Right lobe of liver (tissue), 6 donors: ENCODE measurements at regions not wholly inside any gene's neighbourhood (a gene's known extent, or its start where the extent isn't known, plus 50 kb on each side); places are given as distances from the start of the nearest gene placed in this dataset.

Experiments used
- ATAC-seq, 4 donors: fragments of 200-7000 bp; cut with Tn5 transposase; one replicate each; pipeline ENCODE4 v1.9.1; 2020; ENCODE audit warnings: mild to moderate bottlenecking in 4 of 4, moderate library complexity in 4 of 4
- DNase-seq, 3 donors: peaks; one replicate each; pipeline ENCODE4 v3.0.0-alpha.2; 2020
- H3K27ac ChIP-seq, 3 donors: fragments of 200-600 bp; one replicate each; pipeline ENCODE4 v1.8.0; 2022
- H3K27me3 ChIP-seq, 2 donors: fragments of 200-600 bp; one replicate each; pipeline ENCODE4 v1.8.0; 2022
- H3K36me3 ChIP-seq, 4 donors: fragments of 200-600 bp; sonication (generic) in 1 of 4; one replicate each; pipeline versions ENCODE4 v1.5.1 to v1.8.0; 2017 to 2022; ENCODE audit warnings: control low read depth in 1 of 4
- H3K4me1 ChIP-seq, 4 donors: fragments of 200-600 bp; sonication (generic) in 1 of 4; one replicate each; pipeline versions ENCODE4 v1.5.1 to v1.8.0; 2017 to 2022; ENCODE audit warnings: control low read depth in 1 of 4
- H3K4me3 ChIP-seq, 3 donors: fragments of 200-600 bp; one replicate each; pipeline ENCODE4 v1.8.0; 2022
- H3K9me3 ChIP-seq, 4 donors: fragments of 200-600 bp; sonication (generic) in 1 of 4; one replicate each; pipeline versions ENCODE4 v1.5.1 to v1.8.0; 2017 to 2022; ENCODE audit warnings: control low read depth in 1 of 4
- POLR2A ChIP-seq: fragments of 450-650 bp; IDR thresholded peaks from one replicate; pipeline ENCODE4 v1.6.1; 2017; ENCODE audit warnings: antibody characterized with exemption, mild to moderate bottlenecking
- WGBS: methylation state at CpG from one replicate; pipeline ENCODE4 v1.1.6; 2018; ENCODE audit warnings: low coverage, low lambda C conversion rate; ENCODE audit not compliant: insufficient coverage; ENCODE audit errors: missing lambda C conversion rate; 5-methylcytosine and 5-hydroxymethylcytosine counted together
- intact Hi-C, 2 donors: fragments of 100-400 bp; cut with DNase I; formaldehyde crosslinking; loops; one replicate each; pipeline versions ENCODE4 v1.11.2 to v1.14.1; 2022
- TF ChIP-seq, protein P1 (sequence below), 4 donors: fragments of 200-600 bp in 3 of 4; fragments of 450-650 bp in 1 of 4; IDR thresholded peaks; one replicate each; pipeline versions ENCODE4 v1.5.1 to v1.8.0; 2016 to 2022; ENCODE audit warnings: antibody characterized with exemption in 4 of 4, mild to moderate bottlenecking in 2 of 4
- donor health status: DM: no; HTN: yes; CAD: no.
- donor health status: DM: no; HTN: no; CAD: no.
- donor health status: DM: no; HTN: no; CAD: no.
- donor health status: DM: no; HTN: yes; CAD: no.
- donor health status: DM: no; HTN: yes; CAD: no.

DNA sequence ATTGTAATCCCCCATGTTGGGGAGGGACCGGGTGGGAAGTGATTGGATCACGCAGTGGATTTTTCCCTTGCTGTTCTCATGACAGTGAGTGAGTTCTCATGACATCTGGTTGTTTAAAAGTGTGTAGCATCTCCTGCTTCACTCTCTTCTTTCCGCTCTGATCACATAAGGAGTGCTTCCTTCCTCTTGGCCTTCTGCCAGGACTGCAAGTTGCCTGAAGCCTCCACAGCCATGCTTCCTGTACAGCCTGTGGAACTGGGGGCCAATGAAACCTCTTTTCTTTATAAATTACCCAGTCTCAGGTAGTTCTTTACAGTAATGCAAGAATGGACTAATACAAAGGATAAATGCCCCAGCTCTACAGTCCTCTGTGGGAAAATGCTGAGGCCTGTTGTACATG, 437.5 kb upstream of the NXPH2 start:
- Histone ChIP-seq H3K4me3 (no peak overlapping the region), H3K27me3 (no peaks in the 10 kb centered on the region), H3K36me3 (no peaks in the 10 kb centered on the region), H3K9me3 (no peaks in the 10 kb centered on the region), H3K4me1 (no peaks in the 10 kb centered on the region), H3K27ac (no peak overlapping the region)
- ATAC-seq: no peak
- TF ChIP-seq, protein P1, sequence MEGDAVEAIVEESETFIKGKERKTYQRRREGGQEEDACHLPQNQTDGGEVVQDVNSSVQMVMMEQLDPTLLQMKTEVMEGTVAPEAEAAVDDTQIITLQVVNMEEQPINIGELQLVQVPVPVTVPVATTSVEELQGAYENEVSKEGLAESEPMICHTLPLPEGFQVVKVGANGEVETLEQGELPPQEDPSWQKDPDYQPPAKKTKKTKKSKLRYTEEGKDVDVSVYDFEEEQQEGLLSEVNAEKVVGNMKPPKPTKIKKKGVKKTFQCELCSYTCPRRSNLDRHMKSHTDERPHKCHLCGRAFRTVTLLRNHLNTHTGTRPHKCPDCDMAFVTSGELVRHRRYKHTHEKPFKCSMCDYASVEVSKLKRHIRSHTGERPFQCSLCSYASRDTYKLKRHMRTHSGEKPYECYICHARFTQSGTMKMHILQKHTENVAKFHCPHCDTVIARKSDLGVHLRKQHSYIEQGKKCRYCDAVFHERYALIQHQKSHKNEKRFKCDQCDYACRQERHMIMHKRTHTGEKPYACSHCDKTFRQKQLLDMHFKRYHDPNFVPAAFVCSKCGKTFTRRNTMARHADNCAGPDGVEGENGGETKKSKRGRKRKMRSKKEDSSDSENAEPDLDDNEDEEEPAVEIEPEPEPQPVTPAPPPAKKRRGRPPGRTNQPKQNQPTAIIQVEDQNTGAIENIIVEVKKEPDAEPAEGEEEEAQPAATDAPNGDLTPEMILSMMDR (IDR thresholded peaks at IDR 0.05): no peak
- TF ChIP-seq POLR2A: no peak
- intact Hi-C loops: no loop called here
- WGBS: 57% methylated on average over 1 of the region's 3 CpGs
- no peak for DNase-seq

DNA sequence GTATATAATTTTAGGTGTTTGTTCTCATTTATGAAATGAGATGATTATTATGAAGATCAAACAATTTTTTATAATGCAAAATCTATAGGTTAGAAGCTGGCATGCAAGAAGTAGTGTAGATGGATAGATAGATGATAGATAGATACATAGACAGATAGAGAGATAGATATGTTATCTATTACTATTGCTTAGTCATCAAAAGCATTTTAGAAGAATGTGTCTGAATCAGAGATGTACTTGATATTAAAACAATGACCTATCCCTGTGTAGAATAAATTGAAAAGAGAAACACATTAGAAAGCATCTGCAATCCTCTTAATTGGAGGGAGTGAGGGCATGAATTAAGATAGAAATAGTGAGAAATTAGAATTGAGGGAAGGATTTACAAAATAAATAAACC, 436.2 kb upstream of the NXPH2 start:
- intact Hi-C loops: no loop called here

DNA sequence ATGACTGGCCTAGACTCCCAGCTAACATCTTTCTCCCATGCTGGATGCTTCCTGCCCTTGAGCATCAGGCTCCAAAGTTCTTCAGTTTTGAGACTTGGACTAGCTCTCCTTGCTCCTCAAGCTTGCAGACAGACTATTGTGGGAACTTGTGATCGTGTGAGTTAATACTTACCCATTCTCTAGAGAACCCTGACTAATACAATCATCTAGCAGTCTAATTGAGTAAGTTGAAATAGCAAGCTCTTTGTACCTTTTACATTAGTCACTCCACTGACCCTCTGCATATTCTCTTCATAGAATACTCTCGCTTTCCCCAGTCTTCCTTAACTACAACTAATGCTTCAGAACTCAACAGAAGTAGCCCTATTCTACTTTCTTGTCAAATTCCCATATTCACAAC, 434.6 kb upstream of the NXPH2 start:
- Histone ChIP-seq H3K36me3 (no peaks in the 10 kb centered on the region), H3K4me3 (no peak overlapping the region), H3K27me3 (no peaks in the 10 kb centered on the region), H3K27ac (no peak overlapping the region), H3K9me3 (no peaks in the 10 kb centered on the region), H3K4me1 (no peaks in the 10 kb centered on the region)
- intact Hi-C loops: no loop called here
- ATAC-seq: no peak
- 8% methylated on average over 2 of the region's 2 CpGs for WGBS
- DNase-seq: no peak
- no peak for TF ChIP-seq POLR2A
- TF ChIP-seq, protein P1 (IDR thresholded peaks at IDR 0.05): no peak

More for the DNA sequence above, 436.2 kb upstream of the NXPH2 start:
- DNase-seq: no peak
- TF ChIP-seq POLR2A: no peak
- TF ChIP-seq, protein P1 (IDR thresholded peaks at IDR 0.05): no peak
- Histone ChIP-seq H3K4me1 (no peaks in the 10 kb centered on the region), H3K36me3 (no peaks in the 10 kb centered on the region), H3K27ac (no peak overlapping the region), H3K4me3 (no peak overlapping the region), H3K27me3 (no peaks in the 10 kb centered on the region), H3K9me3 (no peaks in the 10 kb centered on the region)
- ATAC-seq: no peak

DNA sequence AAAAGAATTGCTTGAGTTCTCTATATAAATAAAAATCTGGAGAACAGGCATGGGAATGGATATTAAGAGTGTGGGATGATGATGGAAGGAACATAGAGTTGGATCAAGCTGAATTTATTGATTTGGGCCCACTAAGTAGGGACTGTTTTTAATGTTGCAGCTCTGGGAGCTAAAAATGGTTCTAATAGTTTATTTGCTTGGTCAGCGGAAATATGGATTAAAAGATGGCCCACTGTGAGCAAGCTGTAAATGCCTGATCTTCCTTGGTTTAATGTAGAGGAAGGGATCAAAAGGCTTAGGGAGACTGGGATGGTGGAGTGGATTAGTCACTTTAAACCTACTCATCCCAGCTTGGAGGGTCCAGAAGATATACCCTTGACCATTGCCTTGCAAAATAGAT, 429.4 kb upstream of the NXPH2 start:
- no peaks in the 10 kb centered on the region for H3K9me3 ChIP-seq
- H3K27me3 ChIP-seq: no peaks in the 10 kb centered on the region
- H3K36me3 ChIP-seq: no peaks in the 10 kb centered on the region
- H3K4me1 ChIP-seq: no peaks in the 10 kb centered on the region
- ATAC-seq: no peak
- TF ChIP-seq, protein P1 (IDR thresholded peaks at IDR 0.05): no peak
- no peak for TF ChIP-seq POLR2A
- H3K4me3 ChIP-seq: no peak overlapping the region
- DNase-seq: no peak
- WGBS: 75% methylated on average over 1 of the region's 1 CpG
- intact Hi-C loops: no loop called here
- no peak overlapping the region for H3K27ac ChIP-seq

DNA sequence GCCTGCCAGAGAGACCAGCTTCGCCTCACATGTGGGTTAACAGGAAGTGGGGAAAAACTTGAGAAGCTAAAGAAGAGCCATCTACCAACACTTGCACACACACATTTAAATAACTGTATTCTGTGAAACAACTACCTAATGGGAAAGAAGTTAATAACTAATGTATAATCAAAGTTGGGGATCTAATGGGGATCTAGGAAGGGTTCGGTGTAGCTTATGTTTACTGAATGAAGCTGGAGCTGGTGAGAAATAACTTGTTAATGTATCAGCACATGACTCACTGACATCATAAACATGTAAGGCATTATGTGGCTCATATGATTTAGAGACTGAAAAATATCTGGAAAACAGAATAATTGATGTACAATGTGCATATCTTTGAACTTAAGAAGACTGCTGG, 421.3 kb upstream of the NXPH2 start:
- intact Hi-C loops: no loop called here
- 59% methylated on average over 2 of the region's 2 CpGs for WGBS

More for the DNA sequence above, 421.3 kb upstream of the NXPH2 start:
- Histone ChIP-seq H3K27ac (no peak overlapping the region), H3K27me3 (no peaks in the 10 kb centered on the region), H3K4me1 (no peaks in the 10 kb centered on the region), H3K36me3 (no peaks in the 10 kb centered on the region), H3K9me3 (no peaks in the 10 kb centered on the region), H3K4me3 (no peak overlapping the region)
- DNase-seq (no peak), ATAC-seq (no peak)
- TF ChIP-seq, protein P1 (IDR thresholded peaks at IDR 0.05): no peak
